B cell (primary cell): ENCODE measurements at regions not wholly inside any gene's neighbourhood (a gene's known extent, or its start where the extent isn't known, plus 50 kb on each side); places are given as distances from the start of the nearest gene placed in this dataset.

Source experiments
- ATAC-seq: fragments of 200-7000 bp; cut with Tn5 transposase; one replicate; pipeline ENCODE4 v1.10.0; 2021; ENCODE audit warnings: low read depth, mild to moderate bottlenecking, moderate number of reproducible peaks, moderate library complexity
- CTCF ChIA-PET: fragments of 350-600 bp; sonication (Branson Sonifier 250); formaldehyde crosslinking; loops from one replicate; lab custom pipeline; 2021; ENCODE audit warnings: antibody characterized with exemption, inconsistent platforms; lab: Charles Lee
- POLR2A ChIA-PET: fragments of 350-600 bp; sonication (Branson Sonifier 250); formaldehyde crosslinking; loops from one replicate; lab custom pipeline; 2021; ENCODE audit warnings: antibody characterized with exemption; lab: Charles Lee
- DNase-seq: peaks from one replicate; pipeline ENCODE4 v3.0.0; 2013
- H2AFZ ChIP-seq: 2 replicates; pipeline ENCODE4 v1.6.1; 2012; ENCODE audit warnings: mild to moderate bottlenecking, low read depth, low read length; ENCODE audit not compliant: insufficient read depth, poor library complexity, severe bottlenecking
- H3K27ac ChIP-seq, 2 donors: 1 replicate in 1 of 2; 2 replicates in 1 of 2; pipeline ENCODE4 v1.5.1; 2012 to 2013; ENCODE audit warnings: low read length in 2 of 2, mild to moderate bottlenecking in 2 of 2, moderate library complexity in 1 of 2
- H3K27me3 ChIP-seq, 4 experiments: fragments of 200-600 bp in 1 of 4; sonication (generic) in 1 of 4; replicated peaks in 1 of 4; 1 replicate in 2 of 4; 2 replicates in 2 of 4; pipeline versions ENCODE4 v1.6.1 to v1.7.0; 2013 to 2016; ENCODE audit warnings: low read length in 3 of 4, mild to moderate bottlenecking in 2 of 4, mixed read lengths in 1 of 4, moderate library complexity in 1 of 4; ENCODE audit not compliant: insufficient read depth in 4 of 4, control insufficient read depth in 3 of 4; ENCODE audit errors: control extremely low read depth in 1 of 4
- H3K36me3 ChIP-seq, 2 experiments: replicated peaks in 1 of 2; 1 replicate in 1 of 2; 2 replicates in 1 of 2; pipeline versions ENCODE4 v1.6.1 to v1.7.1; 2013; ENCODE audit warnings: low read length in 1 of 2; ENCODE audit not compliant: insufficient read depth in 2 of 2, control insufficient read depth in 1 of 2; ENCODE audit errors: control extremely low read depth in 1 of 2, extremely low read depth in 1 of 2
- H3K4me1 ChIP-seq, 2 donors: fragments of 200-600 bp in 1 of 2; sonication (generic) in 1 of 2; 1 replicate in 1 of 2; 2 replicates in 1 of 2; pipeline versions ENCODE4 v1.5.1 to v1.6.1; 2013 to 2017; ENCODE audit warnings: low read length in 2 of 2; ENCODE audit not compliant: control insufficient read depth in 2 of 2, insufficient read depth in 2 of 2
- H3K4me2 ChIP-seq: replicated peaks from 2 replicates; pipeline ENCODE3; 2012; ENCODE audit warnings: mild to moderate bottlenecking, low read depth, low read length; ENCODE audit not compliant: poor library complexity, severe bottlenecking
- H3K4me3 ChIP-seq, 5 experiments: fragments of 200-600 bp in 1 of 5; sonication (generic) in 1 of 5; 1 replicate in 3 of 5; 2 replicates in 2 of 5; pipeline versions ENCODE4 v1.5.1 to v1.7.0; 2011 to 2016; ENCODE audit warnings: low read length in 4 of 5, mild to moderate bottlenecking in 4 of 5, low read depth in 2 of 5, control low read depth in 1 of 5, moderate library complexity in 1 of 5; ENCODE audit not compliant: insufficient read depth in 1 of 5; ENCODE audit errors: control extremely low read depth in 1 of 5, extremely low read depth in 1 of 5
- H3K79me2 ChIP-seq: fragments of 200-600 bp; sonication (generic); one replicate; pipeline ENCODE4 v1.6.0; 2016; ENCODE audit warnings: low read length; ENCODE audit not compliant: control insufficient read depth, insufficient read depth
- H3K9ac ChIP-seq: fragments of 200-600 bp; sonication (generic); 2 replicates; pipeline ENCODE4 v1.6.1; 2017; ENCODE audit warnings: mild to moderate bottlenecking, low read length, moderate library complexity
- H3K9me3 ChIP-seq, 3 donors: one replicate each; pipeline versions ENCODE4 v1.6.1 to v1.7.1; 2013; ENCODE audit warnings: low read length in 2 of 3; ENCODE audit not compliant: control insufficient read depth in 2 of 3, insufficient read depth in 1 of 3; ENCODE audit errors: control extremely low read depth in 1 of 3
- H4K20me1 ChIP-seq: 2 replicates; pipeline ENCODE4 v1.6.0; 2012; ENCODE audit warnings: mild to moderate bottlenecking, low read length; ENCODE audit not compliant: insufficient read depth, control insufficient read depth, poor library complexity, severe bottlenecking
- H3K27ac Mint-ChIP-seq: one replicate; pipeline ENCODE4 v1.8.0; 2021; ENCODE audit warnings: mixed read lengths
- H3K27me3 Mint-ChIP-seq: one replicate; pipeline ENCODE4 v1.8.0; 2021; ENCODE audit warnings: mixed read lengths
- H3K4me1 Mint-ChIP-seq: one replicate; pipeline ENCODE4 v1.8.0; 2021; ENCODE audit warnings: mixed read lengths
- H3K4me3 Mint-ChIP-seq: one replicate; pipeline ENCODE4 v1.8.0; 2021; ENCODE audit warnings: mixed read lengths
- H3K9me3 Mint-ChIP-seq: one replicate; pipeline ENCODE4 v1.8.0; 2022; ENCODE audit warnings: mixed read lengths; ENCODE audit not compliant: insufficient read depth
- EZH2 ChIP-seq: IDR thresholded peaks from 2 replicates; pipeline ENCODE4 v1.6.1; 2012; ENCODE audit warnings: borderline replicate concordance, low read depth, mild to moderate bottlenecking, moderate library complexity, low read length; ENCODE audit not compliant: insufficient read depth, poor library complexity, severe bottlenecking
- WGBS: methylation state at CpG from one replicate; pipeline ENCODE4 v1.1.5; 2013; ENCODE audit warnings: missing lambda C conversion rate; ENCODE audit not compliant: insufficient coverage; 5-methylcytosine and 5-hydroxymethylcytosine counted together
- intact Hi-C: fragments of 100-400 bp; cut with micrococcal nuclease; formaldehyde crosslinking; loops from one replicate; pipeline ENCODE4 v1.10.0; 2022
- TF ChIP-seq, protein P1 (sequence below): fragments of 200-600 bp; IDR thresholded peaks from one replicate; pipeline ENCODE4 v1.8.0; 2022; ENCODE audit warnings: antibody characterized with exemption, mild to moderate bottlenecking

DNA sequence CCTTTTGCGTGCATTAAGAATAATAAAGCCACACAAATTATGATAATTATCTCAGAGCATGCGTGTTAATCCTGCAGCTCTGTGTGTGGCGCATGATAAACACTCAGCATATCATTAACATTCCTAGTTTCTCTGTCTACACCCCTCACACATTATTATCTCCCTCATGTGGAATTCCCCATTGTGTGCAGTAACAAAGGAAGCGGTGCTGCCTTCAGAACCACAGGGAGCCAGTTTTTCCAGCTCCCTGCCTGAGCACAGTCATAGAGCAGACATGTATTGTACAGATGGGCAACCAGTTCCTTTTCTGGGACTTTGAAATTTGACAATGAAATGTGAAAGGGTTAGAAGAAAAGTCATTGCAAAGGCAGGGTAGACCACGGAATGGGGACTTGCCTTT lies 1365.5 kb upstream of the CDH9 start:
- ChIA-PET CTCF (no interaction called here), POLR2A (no interaction called here)
- H3K9me3 ChIP-seq, result peaks cover 0 to 12% (median 0%) of the 10 kb centered on the region in 3 donors
- no peak overlapping the region for H3K27ac Mint-ChIP-seq
- no peaks in the 10 kb centered on the region for H3K36me3 ChIP-seq
- no peaks in the 10 kb centered on the region for H3K9me3 Mint-ChIP-seq
- no peak overlapping the region for H3K27ac ChIP-seq
- H2AFZ ChIP-seq, result no peak overlapping the region
- DNase-seq (no peak), ATAC-seq (no peak)
- H3K4me1 Mint-ChIP-seq, result no peaks in the 10 kb centered on the region
- no peak overlapping the region for H3K9ac ChIP-seq
- H4K20me1 ChIP-seq, result no peaks in the 10 kb centered on the region
- no peaks in the 10 kb centered on the region for H3K27me3 ChIP-seq
- no peaks in the 10 kb centered on the region for H3K4me1 ChIP-seq
- H3K4me3 Mint-ChIP-seq, result no peak overlapping the region
- H3K27me3 Mint-ChIP-seq, result no peaks in the 10 kb centered on the region
- H3K79me2 ChIP-seq, result no peaks in the 10 kb centered on the region
- intact Hi-C loops, result no loop called here
- TF ChIP-seq EZH2, result no peak
- TF ChIP-seq, protein P1, sequence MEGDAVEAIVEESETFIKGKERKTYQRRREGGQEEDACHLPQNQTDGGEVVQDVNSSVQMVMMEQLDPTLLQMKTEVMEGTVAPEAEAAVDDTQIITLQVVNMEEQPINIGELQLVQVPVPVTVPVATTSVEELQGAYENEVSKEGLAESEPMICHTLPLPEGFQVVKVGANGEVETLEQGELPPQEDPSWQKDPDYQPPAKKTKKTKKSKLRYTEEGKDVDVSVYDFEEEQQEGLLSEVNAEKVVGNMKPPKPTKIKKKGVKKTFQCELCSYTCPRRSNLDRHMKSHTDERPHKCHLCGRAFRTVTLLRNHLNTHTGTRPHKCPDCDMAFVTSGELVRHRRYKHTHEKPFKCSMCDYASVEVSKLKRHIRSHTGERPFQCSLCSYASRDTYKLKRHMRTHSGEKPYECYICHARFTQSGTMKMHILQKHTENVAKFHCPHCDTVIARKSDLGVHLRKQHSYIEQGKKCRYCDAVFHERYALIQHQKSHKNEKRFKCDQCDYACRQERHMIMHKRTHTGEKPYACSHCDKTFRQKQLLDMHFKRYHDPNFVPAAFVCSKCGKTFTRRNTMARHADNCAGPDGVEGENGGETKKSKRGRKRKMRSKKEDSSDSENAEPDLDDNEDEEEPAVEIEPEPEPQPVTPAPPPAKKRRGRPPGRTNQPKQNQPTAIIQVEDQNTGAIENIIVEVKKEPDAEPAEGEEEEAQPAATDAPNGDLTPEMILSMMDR, result no peak
- WGBS, result 86% methylated on average over 2 of the region's 5 CpGs
- H3K4me3 ChIP-seq, result no peak overlapping the region
- H3K4me2 ChIP-seq, result no peak overlapping the region

GRCh38 chr5:28402590-28403301 lies 1364.4 kb upstream of the CDH9 start:
- no peaks in the 10 kb centered on the region for H4K20me1 ChIP-seq
- no peak for DNase-seq
- H3K79me2 ChIP-seq, result no peaks in the 10 kb centered on the region
- H3K4me3 ChIP-seq, result no peak overlapping the region
- TF ChIP-seq, protein P1, result no peak
- no peak for TF ChIP-seq EZH2
- no peak overlapping the region for H2AFZ ChIP-seq
- no peaks in the 10 kb centered on the region for H3K4me1 ChIP-seq
- H3K9ac ChIP-seq, result no peak overlapping the region
- no peak overlapping the region for H3K27ac ChIP-seq
- H3K9me3 Mint-ChIP-seq, result no peaks in the 10 kb centered on the region
- CTCF ChIA-PET, result no interaction called here
- peaks cover 0 to 15% (median 0%) of the 10 kb centered on the region in 3 donors for H3K9me3 ChIP-seq
- no peak overlapping the region for H3K27ac Mint-ChIP-seq
- H3K36me3 ChIP-seq, result no peaks in the 10 kb centered on the region
- intact Hi-C loops, result no loop called here
- no peak overlapping the region for H3K4me3 Mint-ChIP-seq
- POLR2A ChIA-PET, result no interaction called here
- no peak overlapping the region for H3K4me2 ChIP-seq
- no CpG with 5 or more reads among the region's 3 CpGs for WGBS
- no peaks in the 10 kb centered on the region for H3K27me3 ChIP-seq
- H3K27me3 Mint-ChIP-seq, result no peaks in the 10 kb centered on the region
- H3K4me1 Mint-ChIP-seq, result no peaks in the 10 kb centered on the region
- ATAC-seq, result no peak
